ENCODE measurements at regions not wholly inside any gene's neighbourhood (a gene's known extent, or its start where the extent isn't known, plus 50 kb on each side); places are given as distances from the start of the nearest gene placed in this dataset.
"Not testable (repeated sequence)": the region's sequence is repeated elsewhere in the genome, so short reads cannot be mapped to it uniquely, and the experiment has no call there.

GRCh38 chr4:42786350-42787078, 106.0 kb upstream of the GRXCR1 start:
- Histone ChIP-seq H3K27me3 (ENCODE audit: insufficient read depth, low read length) (no peaks in the 10 kb centered on the region), H3K4me3 (ENCODE audit: low read length) (no peak overlapping the region), H3K4me1 (ENCODE audit: insufficient read depth, low read length) (peaks cover 3% of the 10 kb centered on the region; the same call in 1 of the 2 replicates), H3K36me3 (ENCODE audit: insufficient read depth, low read length) (no peaks in the 10 kb centered on the region), H3K9ac (ENCODE audit: low read depth, low read length) (no peak overlapping the region), H3K27ac (ENCODE audit: low read depth, low read length) (no peak overlapping the region; the same call in 1 of the 2 replicates), H3K9me3 (ENCODE audit: insufficient read depth, low read depth, low read length) (no peaks in the 10 kb centered on the region)
- 50% methylated on average over 6 of the region's 6 CpGs for WGBS

GRCh38 chr4:42785817-42786216, 106.7 kb upstream of the GRXCR1 start:
- H3K27ac ChIP-seq (ENCODE audit: low read depth, low read length), result no peak overlapping the region
- no peaks in the 10 kb centered on the region for H3K27me3 ChIP-seq (ENCODE audit: insufficient read depth, low read length)
- H3K9ac ChIP-seq (ENCODE audit: low read depth, low read length), result no peak overlapping the region
- 91% methylated on average over 5 of the region's 5 CpGs for WGBS
- H3K4me3 ChIP-seq (ENCODE audit: low read length), result no peak overlapping the region
- no peaks in the 10 kb centered on the region for H3K36me3 ChIP-seq (ENCODE audit: insufficient read depth, low read length)
- H3K9me3 ChIP-seq (ENCODE audit: insufficient read depth, low read depth, low read length), result no peaks in the 10 kb centered on the region
- H3K4me1 ChIP-seq (ENCODE audit: insufficient read depth, low read length), result peaks cover 3% of the 10 kb centered on the region; the same call in 1 of the 2 replicates

GRCh38 chr4:42781315-42781714, 111.2 kb upstream of the GRXCR1 start:
- no peaks in the 10 kb centered on the region for H3K4me1 ChIP-seq (ENCODE audit: insufficient read depth, low read length)
- no peak overlapping the region for H3K9ac ChIP-seq (ENCODE audit: low read depth, low read length)
- no CpG with 5 or more reads among the region's 2 CpGs for WGBS
- H3K27me3 ChIP-seq (ENCODE audit: insufficient read depth, low read length), result no peaks in the 10 kb centered on the region
- no peak overlapping the region for H3K4me3 ChIP-seq (ENCODE audit: low read length)
- H3K36me3 ChIP-seq (ENCODE audit: insufficient read depth, low read length), result no peaks in the 10 kb centered on the region
- H3K9me3 ChIP-seq (ENCODE audit: insufficient read depth, low read depth, low read length), result no peaks in the 10 kb centered on the region
- no peak overlapping the region for H3K27ac ChIP-seq (ENCODE audit: low read depth, low read length)

- Histone ChIP-seq H3K27me3 (ENCODE audit: insufficient read depth, low read length) (no peaks in the 10 kb centered on the region), H3K36me3 (ENCODE audit: insufficient read depth, low read length) (no peaks in the 10 kb centered on the region), H3K27ac (ENCODE audit: low read depth, low read length) (no peak overlapping the region), H3K4me3 (ENCODE audit: low read length) (no peak overlapping the region), H3K9me3 (ENCODE audit: insufficient read depth, low read depth, low read length) (no peaks in the 10 kb centered on the region), H3K4me1 (ENCODE audit: insufficient read depth, low read length) (no peaks in the 10 kb centered on the region), H3K9ac (ENCODE audit: low read depth, low read length) (no peak overlapping the region)
- 70% methylated on average over 6 of the region's 6 CpGs for WGBS
These were observed 114.2 kb upstream of the GRXCR1 start for GRCh38 chr4:42778349-42778748.

GRCh38 chr4:42768125-42768748, 111.3 kb upstream of the ATP8A1 start:
- 90% methylated on average over 4 of the region's 4 CpGs for WGBS
- H3K4me3 ChIP-seq (ENCODE audit: low read length), result no peak overlapping the region
- H3K27me3 ChIP-seq (ENCODE audit: insufficient read depth, low read length), result no peaks in the 10 kb centered on the region
- H3K4me1 ChIP-seq (ENCODE audit: insufficient read depth, low read length), result no peaks in the 10 kb centered on the region
- no peaks in the 10 kb centered on the region for H3K36me3 ChIP-seq (ENCODE audit: insufficient read depth, low read length)
- H3K27ac ChIP-seq (ENCODE audit: low read depth, low read length), result no peak overlapping the region
- H3K9ac ChIP-seq (ENCODE audit: low read depth, low read length), result no peak overlapping the region
- no peaks in the 10 kb centered on the region for H3K9me3 ChIP-seq (ENCODE audit: insufficient read depth, low read depth, low read length)

GRCh38 chr4:42767669-42768068, 110.8 kb upstream of the ATP8A1 start:
- Histone ChIP-seq H3K9ac (ENCODE audit: low read depth, low read length) (no peak overlapping the region), H3K4me1 (ENCODE audit: insufficient read depth, low read length) (no peaks in the 10 kb centered on the region), H3K27me3 (ENCODE audit: insufficient read depth, low read length) (no peaks in the 10 kb centered on the region), H3K36me3 (ENCODE audit: insufficient read depth, low read length) (no peaks in the 10 kb centered on the region), H3K9me3 (ENCODE audit: insufficient read depth, low read depth, low read length) (no peaks in the 10 kb centered on the region), H3K4me3 (ENCODE audit: low read length) (no peak overlapping the region), H3K27ac (ENCODE audit: low read depth, low read length) (no peak overlapping the region)
- 82% methylated on average over 9 of the region's 9 CpGs for WGBS

- Histone ChIP-seq H3K9me3 (ENCODE audit: insufficient read depth, low read depth, low read length) (no peaks in the 10 kb centered on the region), H3K4me3 (ENCODE audit: low read length) (no peak overlapping the region), H3K27me3 (ENCODE audit: insufficient read depth, low read length) (no peaks in the 10 kb centered on the region), H3K4me1 (ENCODE audit: insufficient read depth, low read length) (peaks cover 15% of the 10 kb centered on the region), H3K9ac (ENCODE audit: low read depth, low read length) (no peak overlapping the region), H3K27ac (ENCODE audit: low read depth, low read length) (peak overlapping the region; percentile 52; the same call in 1 of the 2 replicates), H3K36me3 (ENCODE audit: insufficient read depth, low read length) (no peaks in the 10 kb centered on the region)
- WGBS, result 56% methylated on average over 2 of the region's 2 CpGs
These were observed 104.9 kb upstream of the ATP8A1 start for GRCh38 chr4:42761804-42762203.

GRCh38 chr4:42754965-42755364, 98.1 kb upstream of the ATP8A1 start:
- not testable (repeated sequence) for H3K9me3 ChIP-seq (ENCODE audit: insufficient read depth, low read depth, low read length); H3K36me3 ChIP-seq (ENCODE audit: insufficient read depth, low read length); H3K27ac ChIP-seq (ENCODE audit: low read depth, low read length); H3K27me3 ChIP-seq (ENCODE audit: insufficient read depth, low read length); H3K4me3 ChIP-seq (ENCODE audit: low read length); H3K4me1 ChIP-seq (ENCODE audit: insufficient read depth, low read length); H3K9ac ChIP-seq (ENCODE audit: low read depth, low read length)
- 87% methylated on average over 2 of the region's 2 CpGs for WGBS

- no peaks in the 10 kb centered on the region for H3K27me3 ChIP-seq (ENCODE audit: insufficient read depth, low read length)
- H3K4me1 ChIP-seq (ENCODE audit: insufficient read depth, low read length), result 0 out of 2 replicates have a peak, but pooled peaks cover 7% of the 10 kb centered on the region
- 96% methylated on average over 1 of the region's 1 CpG for WGBS
- H3K36me3 ChIP-seq (ENCODE audit: insufficient read depth, low read length), result no peaks in the 10 kb centered on the region
- no peak overlapping the region for H3K27ac ChIP-seq (ENCODE audit: low read depth, low read length)
- H3K9ac ChIP-seq (ENCODE audit: low read depth, low read length), result no peak overlapping the region
- no peaks in the 10 kb centered on the region for H3K9me3 ChIP-seq (ENCODE audit: insufficient read depth, low read depth, low read length)
- no peak overlapping the region for H3K4me3 ChIP-seq (ENCODE audit: low read length)
These were observed 94.7 kb upstream of the ATP8A1 start for GRCh38 chr4:42751587-42751986.

- Histone ChIP-seq H3K36me3 (ENCODE audit: insufficient read depth, low read length) (no peaks in the 10 kb centered on the region), H3K9ac (ENCODE audit: low read depth, low read length) (no peak overlapping the region), H3K27me3 (ENCODE audit: insufficient read depth, low read length) (no peaks in the 10 kb centered on the region), H3K9me3 (ENCODE audit: insufficient read depth, low read depth, low read length) (no peaks in the 10 kb centered on the region), H3K27ac (ENCODE audit: low read depth, low read length) (no peak overlapping the region), H3K4me1 (ENCODE audit: insufficient read depth, low read length) (0 out of 2 replicates have a peak, but pooled peaks cover 7% of the 10 kb centered on the region), H3K4me3 (ENCODE audit: low read length) (no peak overlapping the region)
- 70% methylated on average over 2 of the region's 2 CpGs for WGBS
These were observed 94.0 kb upstream of the ATP8A1 start for GRCh38 chr4:42750856-42751255.

GRCh38 chr4:42750091-42750490, 93.2 kb upstream of the ATP8A1 start:
- Histone ChIP-seq H3K4me3 (ENCODE audit: low read length) (no peak overlapping the region), H3K27me3 (ENCODE audit: insufficient read depth, low read length) (no peaks in the 10 kb centered on the region), H3K27ac (ENCODE audit: low read depth, low read length) (no peak overlapping the region), H3K4me1 (ENCODE audit: insufficient read depth, low read length) (0 out of 2 replicates have a peak, but pooled peaks cover 7% of the 10 kb centered on the region), H3K36me3 (ENCODE audit: insufficient read depth, low read length) (no peaks in the 10 kb centered on the region), H3K9me3 (ENCODE audit: insufficient read depth, low read depth, low read length) (peaks cover 5% of the 10 kb centered on the region; the same call in 1 of the 2 replicates), H3K9ac (ENCODE audit: low read depth, low read length) (no peak overlapping the region)
- WGBS, result no CpG with 5 or more reads among the region's 1 CpG

Measured in HUES64 (cell line).